ENCODE measurements at regions not wholly inside any gene's neighbourhood (a gene's known extent, or its start where the extent isn't known, plus 50 kb on each side); places are given as distances from the start of the nearest gene placed in this dataset.

DNA sequence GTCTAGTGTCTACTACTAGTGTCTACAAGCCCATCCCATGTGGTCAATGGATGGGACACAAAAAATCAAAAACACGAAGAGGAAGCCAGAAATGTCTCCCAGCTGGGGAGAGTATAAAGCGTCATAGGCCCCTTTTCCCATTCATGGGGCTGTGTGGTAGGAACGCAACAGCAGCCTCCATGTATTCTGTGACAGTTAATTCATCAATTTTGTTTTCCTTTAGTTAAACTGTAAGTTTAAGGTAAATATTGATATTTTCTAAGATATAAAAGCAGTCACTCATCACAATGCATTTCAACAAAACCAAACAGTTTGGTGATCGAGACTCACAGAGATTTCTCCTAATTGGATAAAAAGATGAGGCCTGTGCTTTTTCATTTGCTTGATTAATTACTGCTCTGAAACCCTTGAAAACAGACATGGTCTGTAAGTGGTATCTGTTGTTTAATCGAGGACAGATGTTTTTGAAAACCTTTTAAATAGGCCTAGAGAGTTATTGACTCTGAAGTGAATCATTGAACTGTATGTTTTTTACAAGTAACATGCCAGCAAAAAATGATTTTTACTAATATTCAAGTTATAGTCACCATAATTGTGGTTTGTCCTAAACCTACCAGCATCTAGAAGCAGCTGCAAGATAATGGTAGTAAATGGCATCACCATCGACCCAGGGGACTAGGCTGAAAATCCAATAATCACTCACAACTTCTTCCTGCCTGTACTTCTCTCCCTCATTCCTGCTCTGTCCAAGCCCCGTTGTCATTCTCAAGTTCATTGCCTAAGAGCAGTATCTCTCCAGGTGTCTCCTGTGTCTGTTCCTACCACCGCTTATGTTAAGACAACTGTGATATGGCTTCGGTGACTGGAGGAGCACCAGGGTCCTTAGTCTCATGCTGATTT is 87.7 kb upstream of the SHISA3 start (continued):
- TF ChIP-seq, protein P1, sequence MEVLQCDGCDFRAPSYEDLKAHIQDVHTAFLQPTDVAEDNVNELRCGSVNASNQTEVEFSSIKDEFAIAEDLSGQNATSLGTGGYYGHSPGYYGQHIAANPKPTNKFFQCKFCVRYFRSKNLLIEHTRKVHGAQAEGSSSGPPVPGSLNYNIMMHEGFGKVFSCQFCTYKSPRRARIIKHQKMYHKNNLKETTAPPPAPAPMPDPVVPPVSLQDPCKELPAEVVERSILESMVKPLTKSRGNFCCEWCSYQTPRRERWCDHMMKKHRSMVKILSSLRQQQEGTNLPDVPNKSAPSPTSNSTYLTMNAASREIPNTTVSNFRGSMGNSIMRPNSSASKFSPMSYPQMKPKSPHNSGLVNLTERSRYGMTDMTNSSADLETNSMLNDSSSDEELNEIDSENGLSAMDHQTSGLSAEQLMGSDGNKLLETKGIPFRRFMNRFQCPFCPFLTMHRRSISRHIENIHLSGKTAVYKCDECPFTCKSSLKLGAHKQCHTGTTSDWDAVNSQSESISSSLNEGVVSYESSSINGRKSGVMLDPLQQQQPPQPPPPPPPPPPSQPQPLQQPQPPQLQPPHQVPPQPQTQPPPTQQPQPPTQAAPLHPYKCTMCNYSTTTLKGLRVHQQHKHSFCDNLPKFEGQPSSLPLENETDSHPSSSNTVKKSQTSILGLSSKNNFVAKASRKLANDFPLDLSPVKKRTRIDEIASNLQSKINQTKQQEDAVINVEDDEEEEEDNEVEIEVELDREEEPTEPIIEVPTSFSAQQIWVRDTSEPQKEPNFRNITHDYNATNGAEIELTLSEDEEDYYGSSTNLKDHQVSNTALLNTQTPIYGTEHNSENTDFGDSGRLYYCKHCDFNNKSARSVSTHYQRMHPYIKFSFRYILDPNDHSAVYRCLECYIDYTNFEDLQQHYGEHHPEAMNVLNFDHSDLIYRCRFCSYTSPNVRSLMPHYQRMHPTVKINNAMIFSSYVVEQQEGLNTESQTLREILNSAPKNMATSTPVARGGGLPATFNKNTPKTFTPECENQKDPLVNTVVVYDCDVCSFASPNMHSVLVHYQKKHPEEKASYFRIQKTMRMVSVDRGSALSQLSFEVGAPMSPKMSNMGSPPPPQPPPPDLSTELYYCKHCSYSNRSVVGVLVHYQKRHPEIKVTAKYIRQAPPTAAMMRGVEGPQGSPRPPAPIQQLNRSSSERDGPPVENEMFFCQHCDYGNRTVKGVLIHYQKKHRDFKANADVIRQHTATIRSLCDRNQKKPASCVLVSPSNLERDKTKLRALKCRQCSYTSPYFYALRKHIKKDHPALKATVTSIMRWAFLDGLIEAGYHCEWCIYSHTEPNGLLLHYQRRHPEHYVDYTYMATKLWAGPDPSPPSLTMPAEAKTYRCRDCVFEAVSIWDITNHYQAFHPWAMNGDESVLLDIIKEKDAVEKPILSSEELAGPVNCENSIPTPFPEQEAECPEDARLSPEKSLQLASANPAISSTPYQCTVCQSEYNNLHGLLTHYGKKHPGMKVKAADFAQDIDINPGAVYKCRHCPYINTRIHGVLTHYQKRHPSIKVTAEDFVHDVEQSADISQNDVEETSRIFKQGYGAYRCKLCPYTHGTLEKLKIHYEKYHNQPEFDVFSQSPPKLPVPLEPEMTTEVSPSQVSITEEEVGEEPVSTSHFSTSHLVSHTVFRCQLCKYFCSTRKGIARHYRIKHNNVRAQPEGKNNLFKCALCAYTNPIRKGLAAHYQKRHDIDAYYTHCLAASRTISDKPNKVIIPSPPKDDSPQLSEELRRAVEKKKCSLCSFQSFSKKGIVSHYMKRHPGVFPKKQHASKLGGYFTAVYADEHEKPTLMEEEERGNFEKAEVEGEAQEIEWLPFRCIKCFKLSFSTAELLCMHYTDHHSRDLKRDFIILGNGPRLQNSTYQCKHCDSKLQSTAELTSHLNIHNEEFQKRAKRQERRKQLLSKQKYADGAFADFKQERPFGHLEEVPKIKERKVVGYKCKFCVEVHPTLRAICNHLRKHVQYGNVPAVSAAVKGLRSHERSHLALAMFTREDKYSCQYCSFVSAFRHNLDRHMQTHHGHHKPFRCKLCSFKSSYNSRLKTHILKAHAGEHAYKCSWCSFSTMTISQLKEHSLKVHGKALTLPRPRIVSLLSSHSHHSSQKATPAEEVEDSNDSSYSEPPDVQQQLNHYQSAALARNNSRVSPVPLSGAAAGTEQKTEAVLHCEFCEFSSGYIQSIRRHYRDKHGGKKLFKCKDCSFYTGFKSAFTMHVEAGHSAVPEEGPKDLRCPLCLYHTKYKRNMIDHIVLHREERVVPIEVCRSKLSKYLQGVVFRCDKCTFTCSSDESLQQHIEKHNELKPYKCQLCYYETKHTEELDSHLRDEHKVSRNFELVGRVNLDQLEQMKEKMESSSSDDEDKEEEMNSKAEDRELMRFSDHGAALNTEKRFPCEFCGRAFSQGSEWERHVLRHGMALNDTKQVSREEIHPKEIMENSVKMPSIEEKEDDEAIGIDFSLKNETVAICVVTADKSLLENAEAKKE (CRISPR knock-in tag; IDR thresholded peaks at IDR 0.05): no peak
- TF ChIP-seq EZH2 (IDR thresholded peaks at IDR 0.05; ENCODE audit: low read depth, unreplicated experiment): no peak
- TF ChIP-seq CREB1 (CRISPR knock-in tag; IDR thresholded peaks at IDR 0.05; ENCODE audit: low read depth): no peak

DNA sequence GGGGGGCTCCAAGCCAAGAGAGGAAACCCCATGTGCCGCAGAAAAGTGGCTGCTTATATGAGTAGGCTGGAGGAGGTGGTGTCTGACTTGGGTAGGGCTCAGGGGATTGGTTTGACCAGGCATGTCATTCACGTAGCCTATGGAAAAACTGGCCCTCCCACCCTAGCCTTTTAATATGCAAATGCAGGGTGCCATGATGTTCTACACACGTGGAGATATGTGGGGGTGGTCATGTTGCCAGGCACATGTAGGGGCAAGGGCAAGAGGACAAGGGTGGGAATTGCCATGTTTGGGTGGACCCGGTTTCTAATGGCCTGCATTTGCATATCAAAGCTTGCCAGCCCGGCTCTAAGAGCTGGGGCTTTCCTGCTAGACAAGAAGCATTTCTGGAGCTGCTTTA is 86.9 kb upstream of the SHISA3 start:
- H3F3A ChIP-seq (replicated peaks; ENCODE audit: low read depth): no peaks in the 10 kb centered on the region
- peaks cover 3% of the 10 kb centered on the region; the same call in 1 of the 2 replicates for H3K36me3 ChIP-seq (ENCODE audit: insufficient read depth)
- TF ChIP-seq CREB1 (CRISPR knock-in tag; IDR thresholded peaks at IDR 0.05; ENCODE audit: low read depth) (0 out of 2 replicates have a peak, but pooled peaks have one; percentile 20), JUNB (IDR thresholded peaks at IDR 0.05; ENCODE audit: unreplicated experiment) (no peak)
- TF ChIP-seq, protein P1 (CRISPR knock-in tag; IDR thresholded peaks at IDR 0.05): 0 out of 2 replicates have a peak, but pooled peaks have one; percentile 24
- H3K4me2 ChIP-seq: peak overlapping the region; percentile 71
- H3K4me1 ChIP-seq (ENCODE audit: insufficient read depth): peaks cover 23% of the 10 kb centered on the region
- H2AFZ ChIP-seq: peak overlapping the region; percentile 83
- H3K79me2 ChIP-seq (replicated peaks; ENCODE audit: insufficient read depth): no peaks in the 10 kb centered on the region
- no peak overlapping the region for H3K27ac ChIP-seq (ENCODE audit: low read depth)
- H3K36me3 Mint-ChIP-seq (ENCODE audit: low read depth): peaks cover 20% of the 10 kb centered on the region
- ATAC-seq (peak; percentile 44; the same call in 2 of the 3 replicates), DNase-seq (ENCODE audit: low spot score) (peak; percentile 49)
- peaks cover 19% of the 10 kb centered on the region for H3K9me3 Mint-ChIP-seq
- H4K20me1 ChIP-seq (replicated peaks; ENCODE audit: insufficient read depth): no peaks in the 10 kb centered on the region
- H3K27me3 Mint-ChIP-seq (ENCODE audit: insufficient read depth, low read depth, poor library complexity): peaks cover 8% of the 10 kb centered on the region
- H3K4me3 Mint-ChIP-seq: no peak overlapping the region
- H3K27ac Mint-ChIP-seq: no peak overlapping the region
- H3K4me3 ChIP-seq: peak overlapping the region; percentile 32; the same call in 1 of the 2 replicates
- H3K27me3 ChIP-seq (ENCODE audit: insufficient read depth): no peaks in the 10 kb centered on the region
- H3K4me1 Mint-ChIP-seq: peaks cover 22% of the 10 kb centered on the region
- H3K9me2 ChIP-seq (ENCODE audit: insufficient read depth): peaks cover 7% of the 10 kb centered on the region; the same call in 1 of the 2 replicates

All from GM23338 (cell line).